CD14-positive monocyte (primary cell): ENCODE measurements at regions not wholly inside any gene's neighbourhood (a gene's known extent, or its start where the extent isn't known, plus 50 kb on each side); places are given as distances from the start of the nearest gene placed in this dataset.
"Not testable (repeated sequence)": the region's sequence is repeated elsewhere in the genome, so short reads cannot be mapped to it uniquely, and the experiment has no call there.

Experiments used
- DNase-seq, 3 donors: peaks; one replicate each; pipeline ENCODE4 v3.0.0-alpha.2; 2011 to 2022
- H2AFZ ChIP-seq: 2 replicates; pipeline ENCODE4 v1.6.0; 2012; ENCODE audit warnings: mild to moderate bottlenecking, low read depth, low read length, inconsistent platforms; ENCODE audit not compliant: insufficient read depth, poor library complexity, severe bottlenecking
- H3K27ac ChIP-seq, 2 donors: 1 replicate in 1 of 2; 2 replicates in 1 of 2; pipeline ENCODE4 v1.5.1; 2012 to 2013; ENCODE audit warnings: low read length in 2 of 2, control low read depth in 1 of 2, inconsistent platforms in 1 of 2, low read depth in 1 of 2, mild to moderate bottlenecking in 1 of 2
- H3K27me3 ChIP-seq, 2 donors: one replicate each; pipeline versions ENCODE4 v1.6.0 to v1.6.1; 2011 to 2013; ENCODE audit warnings: low read length in 2 of 2; ENCODE audit not compliant: control insufficient read depth in 2 of 2, insufficient read depth in 2 of 2
- H3K36me3 ChIP-seq, 2 donors: replicated peaks in 1 of 2; 1 replicate in 1 of 2; 2 replicates in 1 of 2; pipeline versions ENCODE4 v1.5.1 to v1.6.1; 2012 to 2013; ENCODE audit warnings: low read length in 2 of 2, control low read depth in 1 of 2, inconsistent platforms in 1 of 2, mild to moderate bottlenecking in 1 of 2; ENCODE audit not compliant: insufficient read depth in 2 of 2, control insufficient read depth in 1 of 2
- H3K4me1 ChIP-seq, 2 donors: 1 replicate in 1 of 2; 2 replicates in 1 of 2; pipeline versions ENCODE4 v1.5.1 to v1.6.1; 2012 to 2013; ENCODE audit warnings: low read length in 2 of 2, control low read depth in 1 of 2, inconsistent platforms in 1 of 2, mild to moderate bottlenecking in 1 of 2, moderate library complexity in 1 of 2; ENCODE audit not compliant: insufficient read depth in 2 of 2, control insufficient read depth in 1 of 2
- H3K4me2 ChIP-seq: replicated peaks from 2 replicates; pipeline ENCODE3; 2012; ENCODE audit warnings: low read length, moderate library complexity, mild to moderate bottlenecking; ENCODE audit not compliant: poor library complexity, severe bottlenecking; ENCODE audit errors: extremely low read depth
- H3K4me3 ChIP-seq, 3 experiments: fragments of 200-600 bp in 1 of 3; sonication (generic) in 1 of 3; replicated peaks in 1 of 3; 1 replicate in 2 of 3; 2 replicates in 1 of 3; pipeline ENCODE4 v1.5.1; 2011 to 2013; ENCODE audit warnings: low read length in 3 of 3, mild to moderate bottlenecking in 3 of 3, control low read depth in 2 of 3, low read depth in 2 of 3, inconsistent platforms in 1 of 3, moderate library complexity in 1 of 3
- H3K79me2 ChIP-seq: 2 replicates; pipeline ENCODE4 v1.6.0; 2012; ENCODE audit warnings: mild to moderate bottlenecking, control low read depth, inconsistent platforms, low read length, moderate library complexity; ENCODE audit not compliant: insufficient read depth
- H3K9ac ChIP-seq: 2 replicates; pipeline ENCODE4 v1.6.0; 2017; ENCODE audit warnings: low read length, mild to moderate bottlenecking; ENCODE audit not compliant: insufficient read depth, poor library complexity, severe bottlenecking
- H3K9me3 ChIP-seq, 2 donors: replicated peaks in 1 of 2; 1 replicate in 1 of 2; 2 replicates in 1 of 2; pipeline versions ENCODE4 v1.5.1 to v1.6.1; 2012 to 2013; ENCODE audit warnings: low read length in 2 of 2, control low read depth in 1 of 2; ENCODE audit not compliant: control insufficient read depth in 1 of 2, insufficient read depth in 1 of 2
- H4K20me1 ChIP-seq: 2 replicates; pipeline ENCODE4 v1.6.0; 2012; ENCODE audit warnings: mild to moderate bottlenecking, low read length, control low read depth, moderate library complexity; ENCODE audit not compliant: insufficient read depth
- H3K27ac Mint-ChIP-seq, 7 donors: one replicate each; pipeline ENCODE4 v1.8.0; 2020; ENCODE audit warnings: mild to moderate bottlenecking in 7 of 7, mixed read lengths in 7 of 7, moderate library complexity in 6 of 7, inconsistent platforms in 2 of 7
- H3K27me3 Mint-ChIP-seq, 3 donors: one replicate each; pipeline ENCODE4 v1.8.0; 2021 to 2022; ENCODE audit warnings: low read depth in 3 of 3, mild to moderate bottlenecking in 3 of 3, mixed read lengths in 3 of 3, moderate library complexity in 3 of 3, inconsistent platforms in 1 of 3
- H3K36me3 Mint-ChIP-seq, 2 donors: one replicate each; pipeline ENCODE4 v1.8.0; 2020; ENCODE audit warnings: mixed read lengths in 2 of 2, inconsistent platforms in 1 of 2, mild to moderate bottlenecking in 1 of 2
- H3K4me1 Mint-ChIP-seq: one replicate; pipeline ENCODE4 v1.8.0; 2020; ENCODE audit warnings: mild to moderate bottlenecking, mixed read lengths
- H3K4me3 Mint-ChIP-seq, 2 donors: one replicate each; pipeline ENCODE4 v1.8.0; 2020; ENCODE audit warnings: mild to moderate bottlenecking in 2 of 2, mixed read lengths in 2 of 2, moderate library complexity in 1 of 2
- H3K9me3 Mint-ChIP-seq, 7 donors: one replicate each; pipeline ENCODE4 v1.8.0; 2020 to 2022; ENCODE audit warnings: mixed read lengths in 7 of 7, mild to moderate bottlenecking in 6 of 7, moderate library complexity in 6 of 7, inconsistent platforms in 2 of 7
- WGBS: methylation state at CpG from one replicate; pipeline ENCODE4 v1.1.5; 2013; ENCODE audit warnings: missing lambda C conversion rate; ENCODE audit not compliant: insufficient coverage; 5-methylcytosine and 5-hydroxymethylcytosine counted together
- intact Hi-C, 2 donors: fragments of 100-400 bp; cut with micrococcal nuclease; formaldehyde crosslinking; loops; one replicate each; pipeline versions ENCODE4 v1.15.0 to v1.15.1; 2023
- TF ChIP-seq, protein P1 (sequence below): fragments of 200-600 bp; IDR thresholded peaks from one replicate; pipeline ENCODE4 v1.8.0; 2022; ENCODE audit warnings: antibody characterized with exemption, mild to moderate bottlenecking

DNA sequence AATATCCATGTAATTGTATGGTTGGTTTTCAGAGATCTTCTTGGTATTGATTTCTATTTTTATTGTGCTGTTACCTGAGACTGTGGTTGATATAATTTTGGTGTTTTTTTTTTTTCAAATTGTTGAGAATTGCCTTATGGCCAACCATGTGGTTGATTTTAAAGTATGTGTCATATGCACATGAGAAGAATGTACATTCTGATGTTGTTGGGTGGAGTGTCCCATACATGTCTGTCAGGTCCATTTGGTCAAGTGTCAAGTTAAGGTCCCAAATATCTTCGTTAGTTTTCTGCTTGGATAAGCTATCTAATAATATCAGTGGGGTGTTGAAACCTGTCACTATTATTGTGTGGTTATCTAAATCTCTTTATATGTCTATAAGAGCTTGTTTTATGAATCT lies 160.0 kb upstream of the ITGA1 start:
- no peaks in the 10 kb centered on the region for H3K79me2 ChIP-seq
- no peaks in the 10 kb centered on the region for H3K27me3 ChIP-seq
- H3K9ac ChIP-seq: no peak overlapping the region
- DNase-seq: no peak
- H4K20me1 ChIP-seq: no peaks in the 10 kb centered on the region
- TF ChIP-seq, protein P1, sequence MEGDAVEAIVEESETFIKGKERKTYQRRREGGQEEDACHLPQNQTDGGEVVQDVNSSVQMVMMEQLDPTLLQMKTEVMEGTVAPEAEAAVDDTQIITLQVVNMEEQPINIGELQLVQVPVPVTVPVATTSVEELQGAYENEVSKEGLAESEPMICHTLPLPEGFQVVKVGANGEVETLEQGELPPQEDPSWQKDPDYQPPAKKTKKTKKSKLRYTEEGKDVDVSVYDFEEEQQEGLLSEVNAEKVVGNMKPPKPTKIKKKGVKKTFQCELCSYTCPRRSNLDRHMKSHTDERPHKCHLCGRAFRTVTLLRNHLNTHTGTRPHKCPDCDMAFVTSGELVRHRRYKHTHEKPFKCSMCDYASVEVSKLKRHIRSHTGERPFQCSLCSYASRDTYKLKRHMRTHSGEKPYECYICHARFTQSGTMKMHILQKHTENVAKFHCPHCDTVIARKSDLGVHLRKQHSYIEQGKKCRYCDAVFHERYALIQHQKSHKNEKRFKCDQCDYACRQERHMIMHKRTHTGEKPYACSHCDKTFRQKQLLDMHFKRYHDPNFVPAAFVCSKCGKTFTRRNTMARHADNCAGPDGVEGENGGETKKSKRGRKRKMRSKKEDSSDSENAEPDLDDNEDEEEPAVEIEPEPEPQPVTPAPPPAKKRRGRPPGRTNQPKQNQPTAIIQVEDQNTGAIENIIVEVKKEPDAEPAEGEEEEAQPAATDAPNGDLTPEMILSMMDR: no peak
- intact Hi-C loops: no loop called here
- H3K4me2 ChIP-seq: no peak overlapping the region
- peaks cover 0 to 8% of the 10 kb centered on the region in 2 donors for H3K9me3 ChIP-seq
- no peaks in the 10 kb centered on the region for H3K36me3 Mint-ChIP-seq
- no peak overlapping the region for H3K4me3 Mint-ChIP-seq
- H3K4me1 Mint-ChIP-seq: no peaks in the 10 kb centered on the region
- H3K27ac Mint-ChIP-seq: no peak overlapping the region
- no CpG with 5 or more reads among the region's 1 CpG for WGBS
- H2AFZ ChIP-seq: no peak overlapping the region
- H3K4me1 ChIP-seq: no peaks in the 10 kb centered on the region
- H3K9me3 Mint-ChIP-seq: peaks cover 0 to 12% (median 3%) of the 10 kb centered on the region in 7 donors
- H3K4me3 ChIP-seq: no peak overlapping the region
- no peak overlapping the region for H3K27ac ChIP-seq
- no peaks in the 10 kb centered on the region for H3K36me3 ChIP-seq
- H3K27me3 Mint-ChIP-seq: peaks cover 0 to 3% (median 1%) of the 10 kb centered on the region in 3 donors

DNA sequence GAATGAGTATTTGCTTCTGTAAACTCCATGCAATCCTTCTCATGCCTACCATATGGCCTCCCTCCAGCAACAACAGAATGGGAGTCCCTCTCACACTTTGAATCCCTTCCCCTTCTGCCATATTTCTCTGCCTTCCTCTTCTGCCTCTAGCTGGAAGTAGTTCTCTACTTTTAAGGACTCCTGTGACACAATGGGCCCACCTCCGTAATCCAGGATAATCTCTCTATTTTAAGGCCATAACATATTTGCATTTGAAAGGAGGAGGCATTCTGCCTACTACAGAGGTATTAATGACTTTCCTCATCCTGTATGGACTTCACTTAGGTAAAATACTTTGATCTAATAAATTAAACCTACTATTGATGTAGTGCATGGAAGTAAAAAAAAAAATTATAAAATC lies 155.4 kb upstream of the ITGA1 start:
- H3K9me3 Mint-ChIP-seq: peaks cover 0 to 14% (median 3%) of the 10 kb centered on the region in 7 donors
- no CpG with 5 or more reads among the region's 1 CpG for WGBS

DNA sequence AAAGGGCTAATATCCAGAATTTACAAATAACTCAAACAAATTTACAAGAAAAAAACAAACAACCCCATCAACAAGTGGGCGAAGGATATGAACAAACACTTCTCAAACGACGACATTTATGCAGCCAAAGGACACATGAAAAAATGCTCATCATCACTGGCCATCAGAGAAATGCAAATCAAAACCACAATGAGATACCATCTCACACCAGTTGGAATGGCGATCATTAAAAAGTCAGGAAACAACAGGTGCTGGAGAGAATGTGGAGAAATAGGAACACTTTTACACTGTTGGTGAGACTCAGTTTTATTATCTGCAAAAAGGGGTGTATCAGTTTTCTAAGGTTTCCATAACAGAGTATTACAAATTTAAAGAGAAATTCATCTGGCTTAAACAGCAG lies 153.5 kb upstream of the ITGA1 start:
- H3K36me3 ChIP-seq, H3K9ac ChIP-seq, H3K4me2 ChIP-seq, DNase-seq, intact Hi-C loops, H3K27ac ChIP-seq, H3K36me3 Mint-ChIP-seq, H3K4me1 ChIP-seq, H3K4me1 Mint-ChIP-seq, H3K4me3 Mint-ChIP-seq, H3K27me3 Mint-ChIP-seq, H3K9me3 ChIP-seq, H4K20me1 ChIP-seq, H3K27ac Mint-ChIP-seq, H3K4me3 ChIP-seq, H3K27me3 ChIP-seq, H3K79me2 ChIP-seq, H2AFZ ChIP-seq: not testable (repeated sequence)
- no CpG with 5 or more reads among the region's 4 CpGs for WGBS
- H3K9me3 Mint-ChIP-seq: peaks cover 0 to 14% (median 2%) of the 10 kb centered on the region in 7 donors

More for the DNA sequence above, 155.4 kb upstream of the ITGA1 start:
- H3K4me3 ChIP-seq: no peak overlapping the region
- intact Hi-C loops: no loop called here
- H3K4me3 Mint-ChIP-seq: no peak overlapping the region
- H3K36me3 ChIP-seq: no peaks in the 10 kb centered on the region
- H3K36me3 Mint-ChIP-seq: no peaks in the 10 kb centered on the region
- H3K9ac ChIP-seq: no peak overlapping the region
- H3K27ac ChIP-seq: no peak overlapping the region
- H3K4me2 ChIP-seq: no peak overlapping the region
- no peak for DNase-seq
- H3K27ac Mint-ChIP-seq: no peak overlapping the region
- H3K4me1 Mint-ChIP-seq: no peaks in the 10 kb centered on the region
- TF ChIP-seq, protein P1: no peak
- H3K27me3 ChIP-seq: no peaks in the 10 kb centered on the region
- no peaks in the 10 kb centered on the region for H3K79me2 ChIP-seq
- no peak overlapping the region for H2AFZ ChIP-seq
- peaks cover 0 to 3% (median 1%) of the 10 kb centered on the region in 3 donors for H3K27me3 Mint-ChIP-seq
- peaks cover 0 to 8% of the 10 kb centered on the region in 2 donors for H3K9me3 ChIP-seq
- H3K4me1 ChIP-seq: no peaks in the 10 kb centered on the region
- H4K20me1 ChIP-seq: no peaks in the 10 kb centered on the region
